MG63 (cell line): ENCODE measurements at regions not wholly inside any gene's neighbourhood (a gene's known extent, or its start where the extent isn't known, plus 50 kb on each side); places are given as distances from the start of the nearest gene placed in this dataset.
"Not testable (repeated sequence)": the region's sequence is repeated elsewhere in the genome, so short reads cannot be mapped to it uniquely, and the experiment has no call there.

Experiments used
- DNase-seq: peaks from one replicate; pipeline ENCODE4 v3.0.0-alpha.2; 2020
- H3K27me3 ChIP-seq: fragments of 250-450 bp; sonication (Bioruptor Pico); 2 replicates; pipeline ENCODE4 v1.5.1; 2020; ENCODE audit warnings: mild to moderate bottlenecking, moderate library complexity
- H3K36me3 ChIP-seq: fragments of 250-450 bp; sonication (Bioruptor Pico); 2 replicates; pipeline ENCODE4 v1.5.1; 2020; ENCODE audit warnings: mild to moderate bottlenecking, moderate library complexity
- H3K4me3 ChIP-seq: fragments of 250-450 bp; sonication (Bioruptor Pico); 2 replicates; pipeline ENCODE4 v1.5.1; 2020; ENCODE audit warnings: mild to moderate bottlenecking, moderate library complexity
- H3K9me3 ChIP-seq: fragments of 250-450 bp; sonication (Bioruptor Pico); 2 replicates; pipeline ENCODE4 v1.5.1; 2020; ENCODE audit warnings: mild to moderate bottlenecking, moderate library complexity

- no peaks in the 10 kb centered on the region for H3K27me3 ChIP-seq
- H3K36me3 ChIP-seq, result no peaks in the 10 kb centered on the region
- H3K4me3 ChIP-seq, result no peak overlapping the region
- H3K9me3 ChIP-seq, result no peaks in the 10 kb centered on the region
- DNase-seq, result no peak
These were observed 142.2 kb downstream of the FAM47A start for GRCh38 chrX:33989936-33990335.

GRCh38 chrX:33987458-33987857 is 144.7 kb downstream of the FAM47A start:
- H3K36me3 ChIP-seq, result no peaks in the 10 kb centered on the region
- no peak for DNase-seq
- H3K4me3 ChIP-seq, result no peak overlapping the region
- H3K27me3 ChIP-seq, result no peaks in the 10 kb centered on the region
- no peaks in the 10 kb centered on the region for H3K9me3 ChIP-seq

GRCh38 chrX:33974676-33975075 is 157.4 kb downstream of the FAM47A start:
- no peak for DNase-seq
- no peaks in the 10 kb centered on the region for H3K9me3 ChIP-seq
- no peaks in the 10 kb centered on the region for H3K27me3 ChIP-seq
- H3K36me3 ChIP-seq, result no peaks in the 10 kb centered on the region
- H3K4me3 ChIP-seq, result no peak overlapping the region

- H3K36me3 ChIP-seq, result no peaks in the 10 kb centered on the region
- no peak overlapping the region for H3K4me3 ChIP-seq
- no peaks in the 10 kb centered on the region for H3K27me3 ChIP-seq
- H3K9me3 ChIP-seq, result no peaks in the 10 kb centered on the region
- no peak for DNase-seq
These were observed 161.8 kb downstream of the FAM47A start for GRCh38 chrX:33970028-33970967.

GRCh38 chrX:33969105-33969504 is 163.0 kb downstream of the FAM47A start:
- Histone ChIP-seq H3K4me3 (no peak overlapping the region), H3K9me3 (no peaks in the 10 kb centered on the region)
- no peak for DNase-seq

GRCh38 chrX:33968611-33969010 is 163.5 kb downstream of the FAM47A start:
- Histone ChIP-seq H3K27me3 (no peaks in the 10 kb centered on the region), H3K9me3 (no peaks in the 10 kb centered on the region), H3K36me3 (no peaks in the 10 kb centered on the region), H3K4me3 (no peak overlapping the region)
- DNase-seq, result no peak

More at GRCh38 chrX:33969105-33969504, 163.0 kb downstream of the FAM47A start:
- Histone ChIP-seq H3K36me3 (no peaks in the 10 kb centered on the region), H3K27me3 (no peaks in the 10 kb centered on the region)

- DNase-seq, result no peak
- H3K27me3 ChIP-seq, result no peaks in the 10 kb centered on the region
- H3K36me3 ChIP-seq, result no peaks in the 10 kb centered on the region
- no peaks in the 10 kb centered on the region for H3K9me3 ChIP-seq
- H3K4me3 ChIP-seq, result no peak overlapping the region
These were observed 182.8 kb downstream of the FAM47A start for GRCh38 chrX:33949300-33949699.

GRCh38 chrX:33926249-33926648 is 205.9 kb downstream of the FAM47A start:
- not testable (repeated sequence) for H3K4me3 ChIP-seq, DNase-seq, H3K36me3 ChIP-seq, H3K9me3 ChIP-seq, H3K27me3 ChIP-seq

- no peak for DNase-seq
- H3K4me3 ChIP-seq, result no peak overlapping the region
- no peaks in the 10 kb centered on the region for H3K27me3 ChIP-seq
- H3K9me3 ChIP-seq, result no peaks in the 10 kb centered on the region
- H3K36me3 ChIP-seq, result no peaks in the 10 kb centered on the region
These were observed 208.9 kb downstream of the FAM47A start for GRCh38 chrX:33923262-33923661.

- no peak for DNase-seq
- Histone ChIP-seq H3K27me3 (no peaks in the 10 kb centered on the region), H3K4me3 (no peak overlapping the region), H3K36me3 (no peaks in the 10 kb centered on the region), H3K9me3 (no peaks in the 10 kb centered on the region)
These were observed 222.3 kb downstream of the FAM47A start for GRCh38 chrX:33909836-33910235.

GRCh38 chrX:33908898-33909297 is 223.2 kb downstream of the FAM47A start:
- no peak for DNase-seq
- H3K9me3 ChIP-seq, result no peaks in the 10 kb centered on the region
- no peaks in the 10 kb centered on the region for H3K27me3 ChIP-seq
- no peaks in the 10 kb centered on the region for H3K36me3 ChIP-seq
- no peak overlapping the region for H3K4me3 ChIP-seq

GRCh38 chrX:33908074-33908473 is 224.0 kb downstream of the FAM47A start:
- H3K9me3 ChIP-seq, result no peaks in the 10 kb centered on the region
- H3K4me3 ChIP-seq, result no peak overlapping the region
- H3K36me3 ChIP-seq, result no peaks in the 10 kb centered on the region
- no peak for DNase-seq
- H3K27me3 ChIP-seq, result no peaks in the 10 kb centered on the region

- no peak for DNase-seq
- Histone ChIP-seq H3K9me3 (no peaks in the 10 kb centered on the region), H3K36me3 (no peaks in the 10 kb centered on the region), H3K4me3 (no peak overlapping the region), H3K27me3 (no peaks in the 10 kb centered on the region)
These were observed 225.1 kb downstream of the FAM47A start for GRCh38 chrX:33906971-33907370.

- Histone ChIP-seq H3K27me3 (no peaks in the 10 kb centered on the region), H3K9me3 (no peaks in the 10 kb centered on the region), H3K4me3 (no peak overlapping the region), H3K36me3 (no peaks in the 10 kb centered on the region)
- DNase-seq, result no peak
These were observed 239.4 kb downstream of the FAM47A start for GRCh38 chrX:33892670-33893069.

GRCh38 chrX:33855251-33855650 is 276.9 kb downstream of the FAM47A start:
- H3K27me3 ChIP-seq, result no peaks in the 10 kb centered on the region
- H3K9me3 ChIP-seq, result no peaks in the 10 kb centered on the region

GRCh38 chrX:33852146-33852545 is 280.0 kb downstream of the FAM47A start:
- H3K9me3 ChIP-seq, H3K4me3 ChIP-seq, H3K27me3 ChIP-seq, DNase-seq, H3K36me3 ChIP-seq: not testable (repeated sequence)

More at GRCh38 chrX:33855251-33855650, 276.9 kb downstream of the FAM47A start:
- H3K4me3 ChIP-seq, result no peak overlapping the region
- H3K36me3 ChIP-seq, result no peaks in the 10 kb centered on the region
- DNase-seq, result no peak

- Histone ChIP-seq H3K9me3 (no peaks in the 10 kb centered on the region), H3K27me3 (no peaks in the 10 kb centered on the region), H3K4me3 (no peak overlapping the region), H3K36me3 (no peaks in the 10 kb centered on the region)
- peak; percentile 1 for DNase-seq
These were observed 291.9 kb downstream of the FAM47A start for GRCh38 chrX:33840176-33840575.

GRCh38 chrX:33831211-33831610 is 300.9 kb downstream of the FAM47A start:
- no peak for DNase-seq
- H3K9me3 ChIP-seq, result no peaks in the 10 kb centered on the region
- no peaks in the 10 kb centered on the region for H3K36me3 ChIP-seq
- H3K4me3 ChIP-seq, result no peak overlapping the region
- no peaks in the 10 kb centered on the region for H3K27me3 ChIP-seq
